ENCODE measurements at regions not wholly inside any gene's neighbourhood (a gene's known extent, or its start where the extent isn't known, plus 50 kb on each side); places are given as distances from the start of the nearest gene placed in this dataset. TPM values are rescaled to one million over a fixed set of nuclear protein-coding genes. Genes with fewer than 3 reads are reported as not detected.

Small RNA genes in the stretch of these regions (microRNA-seq; reads per million reads assigned to microRNA genes)
- gene MIR6130 (ENCODE audit: borderline number of aligned reads), result not detected

All from WTC11 (cell line).